ENCODE measurements at regions not wholly inside any gene's neighbourhood (a gene's known extent, or its start where the extent isn't known, plus 50 kb on each side); places are given as distances from the start of the nearest gene placed in this dataset.

GRCh38 chr6:132868057-132868456 lies 53.7 kb downstream of the RPS12 start:
- DNase-seq (ENCODE audit: low read depth): no peak

GRCh38 chr6:132872923-132873322 lies 58.6 kb downstream of the RPS12 start:
- no peak for DNase-seq (ENCODE audit: low read depth)

- DNase-seq (ENCODE audit: low read depth): no peak
Observed at GRCh38 chr6:132877003-132877402, 62.6 kb downstream of the RPS12 start.

GRCh38 chr6:132887204-132887603 lies 72.8 kb downstream of the RPS12 start:
- DNase-seq (ENCODE audit: low read depth): no peak

GRCh38 chr6:132888701-132889100 lies 74.3 kb downstream of the RPS12 start:
- no peak for DNase-seq (ENCODE audit: low read depth)

- DNase-seq (ENCODE audit: low read depth): no peak
Observed at GRCh38 chr6:132892929-132893771, 78.8 kb downstream of the RPS12 start.

GRCh38 chr6:132893772-132894490 lies 79.6 kb downstream of the RPS12 start:
- DNase-seq (ENCODE audit: low read depth): no peak

- DNase-seq (ENCODE audit: low read depth): no peak
Observed at GRCh38 chr6:132898376-132898775, 84.0 kb downstream of the RPS12 start.

- no peak for DNase-seq (ENCODE audit: low read depth)
Observed at GRCh38 chr6:132900849-132901248, 86.5 kb downstream of the RPS12 start.

- no peak for DNase-seq (ENCODE audit: low read depth)
Observed at GRCh38 chr6:132902901-132903300, 88.5 kb downstream of the RPS12 start.

GRCh38 chr6:132907231-132907630 lies 92.9 kb downstream of the RPS12 start:
- no peak for DNase-seq (ENCODE audit: low read depth)

GRCh38 chr6:132907914-132908313 lies 93.5 kb downstream of the RPS12 start:
- DNase-seq (ENCODE audit: low read depth): no peak

- no peak for DNase-seq (ENCODE audit: low read depth)
Observed at GRCh38 chr6:132909742-132910141, 95.4 kb downstream of the RPS12 start.

- DNase-seq (ENCODE audit: low read depth): no peak
Observed at GRCh38 chr6:132910759-132911158, 96.4 kb downstream of the RPS12 start.

- no peak for DNase-seq (ENCODE audit: low read depth)
Observed at GRCh38 chr6:132919045-132919860, 104.9 kb downstream of the RPS12 start.

- DNase-seq (ENCODE audit: low read depth): no peak
Observed at GRCh38 chr6:132927713-132928112, 113.3 kb downstream of the RPS12 start.

GRCh38 chr6:132929141-132929540 lies 114.8 kb downstream of the RPS12 start:
- no peak for DNase-seq (ENCODE audit: low read depth)

- DNase-seq (ENCODE audit: low read depth): no peak
Observed at GRCh38 chr6:132931313-132931712, 116.9 kb downstream of the RPS12 start.

GRCh38 chr6:132931936-132932514 lies 117.7 kb downstream of the RPS12 start:
- no peak for DNase-seq (ENCODE audit: low read depth)

GRCh38 chr6:132932588-132932987 lies 118.2 kb downstream of the RPS12 start:
- no peak for DNase-seq (ENCODE audit: low read depth)

- no peak for DNase-seq (ENCODE audit: low read depth)
Observed at GRCh38 chr6:132933090-132933489, 118.7 kb downstream of the RPS12 start.

GRCh38 chr6:132934496-132934895 lies 120.1 kb downstream of the RPS12 start:
- DNase-seq (ENCODE audit: low read depth): no peak

All from T follicular helper cell (primary cell).